ENCODE measurements at regions not wholly inside any gene's neighbourhood (a gene's known extent, or its start where the extent isn't known, plus 50 kb on each side); places are given as distances from the start of the nearest gene placed in this dataset.

DNA sequence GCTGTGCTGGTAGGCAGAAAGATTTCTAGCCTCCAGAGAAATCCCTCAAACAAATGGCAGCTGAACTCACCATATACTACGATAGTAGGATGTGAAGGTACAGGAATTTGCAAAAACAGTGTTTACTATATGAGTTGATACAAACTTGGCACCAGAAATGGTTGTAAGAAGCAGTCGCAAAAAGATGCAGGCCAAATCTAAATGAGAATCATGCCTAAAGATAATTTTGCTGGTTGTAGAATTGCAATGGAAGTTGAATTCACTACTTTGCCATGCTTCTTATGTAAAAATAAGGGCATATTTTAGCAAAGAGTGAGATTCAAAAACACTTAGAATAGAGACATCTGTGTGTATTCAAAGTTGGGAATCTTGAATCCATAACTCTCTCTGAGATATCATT is 924.7 kb downstream of the SUCLG1 start:
- H3K27ac ChIP-seq, result no peak overlapping the region
- TF ChIP-seq, protein P1, sequence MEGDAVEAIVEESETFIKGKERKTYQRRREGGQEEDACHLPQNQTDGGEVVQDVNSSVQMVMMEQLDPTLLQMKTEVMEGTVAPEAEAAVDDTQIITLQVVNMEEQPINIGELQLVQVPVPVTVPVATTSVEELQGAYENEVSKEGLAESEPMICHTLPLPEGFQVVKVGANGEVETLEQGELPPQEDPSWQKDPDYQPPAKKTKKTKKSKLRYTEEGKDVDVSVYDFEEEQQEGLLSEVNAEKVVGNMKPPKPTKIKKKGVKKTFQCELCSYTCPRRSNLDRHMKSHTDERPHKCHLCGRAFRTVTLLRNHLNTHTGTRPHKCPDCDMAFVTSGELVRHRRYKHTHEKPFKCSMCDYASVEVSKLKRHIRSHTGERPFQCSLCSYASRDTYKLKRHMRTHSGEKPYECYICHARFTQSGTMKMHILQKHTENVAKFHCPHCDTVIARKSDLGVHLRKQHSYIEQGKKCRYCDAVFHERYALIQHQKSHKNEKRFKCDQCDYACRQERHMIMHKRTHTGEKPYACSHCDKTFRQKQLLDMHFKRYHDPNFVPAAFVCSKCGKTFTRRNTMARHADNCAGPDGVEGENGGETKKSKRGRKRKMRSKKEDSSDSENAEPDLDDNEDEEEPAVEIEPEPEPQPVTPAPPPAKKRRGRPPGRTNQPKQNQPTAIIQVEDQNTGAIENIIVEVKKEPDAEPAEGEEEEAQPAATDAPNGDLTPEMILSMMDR (conservative IDR thresholded peaks at IDR 0.05), result no peak

- H3K27ac ChIP-seq, result peak overlapping the region; percentile 24
- TF ChIP-seq, protein P1 (conservative IDR thresholded peaks at IDR 0.05), result no peak
Measured at GRCh38 chr2:83531206-83531826, 927.8 kb downstream of the SUCLG1 start.

GRCh38 chr2:83528767-83529166 is 930.3 kb downstream of the SUCLG1 start:
- TF ChIP-seq, protein P1 (conservative IDR thresholded peaks at IDR 0.05), result no peak
- no peak overlapping the region for H3K27ac ChIP-seq

- TF ChIP-seq, protein P1 (conservative IDR thresholded peaks at IDR 0.05), result no peak
- no peak overlapping the region for H3K27ac ChIP-seq
Measured at GRCh38 chr2:83522891-83523493, 936.1 kb downstream of the SUCLG1 start.

DNA sequence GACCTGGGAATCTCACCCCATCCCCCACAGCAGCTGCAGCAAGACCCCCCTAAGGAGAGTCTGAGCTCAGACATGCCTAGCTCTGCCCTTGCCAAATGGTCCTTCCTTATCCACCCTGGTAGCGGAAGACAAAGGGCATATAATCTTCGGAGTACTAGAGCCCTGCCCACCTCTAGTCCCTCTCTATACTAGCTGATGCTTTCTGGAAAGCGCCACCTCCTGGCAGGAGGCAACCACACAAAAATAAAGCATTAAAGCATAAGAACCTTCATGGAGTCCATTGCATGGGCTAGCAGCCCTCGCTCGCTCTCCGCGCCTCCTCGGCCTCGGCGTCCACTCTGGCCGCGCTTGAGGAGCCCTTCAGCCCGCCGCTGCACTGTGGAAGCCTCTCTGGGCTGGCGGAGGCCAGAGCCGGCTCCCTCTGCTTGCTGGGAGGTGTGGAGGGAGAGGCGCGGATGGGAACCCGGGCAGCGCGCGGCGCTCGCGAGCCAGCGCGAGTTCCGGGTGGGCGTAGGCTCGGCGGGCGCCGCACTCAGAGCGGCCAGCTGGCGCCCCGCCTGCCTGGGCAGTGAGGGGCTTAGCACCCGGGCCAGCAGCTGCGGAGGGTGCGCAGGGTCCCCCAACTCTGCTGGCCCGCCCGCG is 941.2 kb downstream of the SUCLG1 start:
- TF ChIP-seq, protein P1 (conservative IDR thresholded peaks at IDR 0.05), result no peak
- H3K27ac ChIP-seq, result no peak overlapping the region

DNA sequence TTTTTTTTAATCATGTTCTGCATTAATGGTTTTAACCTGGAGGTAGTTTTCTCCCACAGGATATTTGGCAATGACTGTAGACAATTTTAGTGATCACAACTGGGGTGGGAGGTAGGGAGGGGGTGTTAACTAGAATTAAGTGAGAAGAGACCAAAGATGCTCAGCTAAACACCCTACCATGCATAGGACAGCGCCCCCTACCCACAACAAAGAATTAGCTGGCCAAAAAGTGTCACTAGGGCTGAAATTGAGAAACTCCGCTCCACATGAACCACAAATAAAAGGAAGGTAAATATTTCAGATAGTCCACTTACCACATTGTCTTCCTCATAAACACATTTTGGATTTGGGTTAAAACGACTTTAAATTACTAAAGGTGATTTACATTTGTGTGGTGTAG is 942.6 kb downstream of the SUCLG1 start:
- TF ChIP-seq, protein P1 (conservative IDR thresholded peaks at IDR 0.05), result no peak
- H3K27ac ChIP-seq, result no peak overlapping the region

DNA sequence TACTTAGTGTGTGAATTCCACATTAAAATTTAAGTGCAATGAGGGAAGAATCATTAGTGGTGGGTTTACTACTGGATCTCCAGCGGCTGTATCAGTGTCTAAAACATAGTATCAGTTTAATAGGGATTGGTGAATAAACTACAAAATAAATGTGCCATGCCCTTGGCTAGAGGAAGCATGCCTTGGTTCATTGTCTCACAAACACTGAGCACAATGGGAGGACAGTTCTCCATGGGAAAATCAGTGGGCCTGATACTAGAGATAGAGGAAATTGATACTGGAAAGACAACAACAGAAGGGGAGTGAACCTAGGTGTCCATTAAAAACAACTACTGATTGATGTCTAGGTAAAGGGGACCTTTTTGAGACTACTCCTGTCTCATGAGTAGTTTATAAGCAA is 971.6 kb downstream of the SUCLG1 start:
- TF ChIP-seq, protein P1 (conservative IDR thresholded peaks at IDR 0.05), result no peak
- no peak overlapping the region for H3K27ac ChIP-seq

All from VCaP (cell line).